Fibroblast of lung (primary cell): ENCODE measurements at regions not wholly inside any gene's neighbourhood (a gene's known extent, or its start where the extent isn't known, plus 50 kb on each side); places are given as distances from the start of the nearest gene placed in this dataset.

ENCODE experiments used
- DNase-seq, 2 donors: peaks; one replicate each; pipeline versions ENCODE4 v3.0.0 to v3.0.0-alpha.2; 2010; ENCODE audit warnings: low read depth in 2 of 2
- H2AFZ ChIP-seq: 2 replicates; pipeline ENCODE4 v1.5.1; 2012; ENCODE audit warnings: low read length, control low read depth, inconsistent platforms
- H3K27ac ChIP-seq: 2 replicates; pipeline ENCODE4 v1.5.1; 2011; ENCODE audit warnings: low read length, control low read depth; ENCODE audit not compliant: insufficient read depth
- H3K27me3 ChIP-seq: 2 replicates; pipeline ENCODE4 v1.5.1; 2011; ENCODE audit warnings: mild to moderate bottlenecking, low read length; ENCODE audit not compliant: control insufficient read depth, insufficient read depth
- H3K36me3 ChIP-seq: 2 replicates; pipeline ENCODE4 v1.5.1; 2011; ENCODE audit warnings: low read length; ENCODE audit not compliant: control insufficient read depth, insufficient read depth
- H3K4me1 ChIP-seq: 2 replicates; pipeline ENCODE4 v1.5.1; 2011; ENCODE audit warnings: low read length; ENCODE audit not compliant: control insufficient read depth, insufficient read depth; ENCODE audit errors: extremely low read depth
- H3K4me2 ChIP-seq: 2 replicates; pipeline ENCODE4 v1.5.1; 2011; ENCODE audit warnings: low read length, control low read depth; ENCODE audit not compliant: insufficient read depth; ENCODE audit errors: extremely low read depth
- H3K4me3 ChIP-seq, 4 experiments: fragments of 200-600 bp in 1 of 4; sonication (generic) in 1 of 4; replicated peaks in 1 of 4; 2 replicates each; pipeline ENCODE4 v1.5.1; 2011 to 2016; ENCODE audit warnings: low read length in 4 of 4, low read depth in 3 of 4, mild to moderate bottlenecking in 3 of 4, control low read depth in 2 of 4, inconsistent platforms in 1 of 4, mixed read lengths in 1 of 4; ENCODE audit not compliant: insufficient read depth in 1 of 4; ENCODE audit errors: control extremely low read depth in 1 of 4
- H3K79me2 ChIP-seq: 2 replicates; pipeline ENCODE4 v1.5.1; 2012; ENCODE audit warnings: mild to moderate bottlenecking, low read length, inconsistent platforms; ENCODE audit not compliant: control insufficient read depth, insufficient read depth
- H3K9ac ChIP-seq: 2 replicates; pipeline ENCODE4 v1.5.1; 2011; ENCODE audit warnings: mild to moderate bottlenecking, low read length, control low read depth; ENCODE audit not compliant: insufficient read depth
- H3K9me3 ChIP-seq: 2 replicates; pipeline ENCODE4 v1.5.1; 2012; ENCODE audit warnings: low read depth, low read length; ENCODE audit not compliant: control insufficient read depth, insufficient read depth
- H4K20me1 ChIP-seq: 2 replicates; pipeline ENCODE4 v1.5.1; 2011; ENCODE audit warnings: low read length; ENCODE audit not compliant: control insufficient read depth, insufficient read depth; ENCODE audit errors: extremely low read depth
- EZH2 ChIP-seq: IDR thresholded peaks from 2 replicates; pipeline ENCODE4 v1.5.1; 2012; ENCODE audit warnings: low read length, control low read depth, mild to moderate bottlenecking; ENCODE audit errors: missing control alignments
- TF ChIP-seq, protein P1 (sequence below), 2 donors: IDR thresholded peaks in 1 of 2; conservative IDR thresholded peaks in 1 of 2; 1 replicate in 1 of 2; 2 replicates in 1 of 2; pipeline ENCODE4 v1.5.1; 2011 to 2012; ENCODE audit warnings: low read length in 2 of 2, control low read depth in 1 of 2, inconsistent platforms in 1 of 2, low read depth in 1 of 2, mild to moderate bottlenecking in 1 of 2

DNA sequence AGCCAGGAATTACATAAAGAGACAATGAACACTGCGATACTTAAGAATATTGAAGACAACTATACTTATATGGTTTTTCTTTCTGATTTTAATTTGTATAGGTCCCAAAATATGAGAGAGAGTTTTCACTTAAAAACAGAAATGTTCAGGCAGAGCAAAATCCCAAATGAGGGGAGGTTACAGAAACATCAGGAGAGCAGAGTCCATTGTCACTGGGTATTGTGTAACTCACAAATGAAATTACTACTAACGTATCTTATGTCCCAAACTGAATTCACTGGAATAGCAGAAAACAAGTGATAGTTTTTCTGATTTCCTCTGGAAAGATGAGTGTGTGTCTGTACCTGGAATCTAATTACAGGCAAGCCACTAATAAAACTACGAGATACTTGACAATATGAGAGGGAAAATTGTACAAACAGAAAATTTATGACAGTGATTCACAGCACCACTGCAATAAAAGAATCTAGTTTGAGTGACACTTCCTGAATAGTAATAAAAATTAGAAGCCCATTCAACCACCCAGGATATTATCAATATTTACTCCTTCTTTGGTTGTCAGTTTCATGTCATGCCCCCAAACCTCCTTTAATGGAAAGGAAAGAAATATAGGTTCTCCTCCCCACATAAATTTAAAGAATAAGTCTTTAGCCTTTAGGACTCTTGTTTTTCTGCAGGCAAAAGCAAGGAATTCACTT lies 522.6 kb downstream of the ADGRL2 start:
- no peak for DNase-seq
- Histone ChIP-seq H3K36me3 (no peaks in the 10 kb centered on the region), H2AFZ (no peak overlapping the region), H3K4me3 (no peak overlapping the region), H4K20me1 (no peaks in the 10 kb centered on the region), H3K4me2 (no peak overlapping the region), H3K27ac (no peak overlapping the region), H3K9ac (no peak overlapping the region), H3K9me3 (no peaks in the 10 kb centered on the region), H3K79me2 (no peaks in the 10 kb centered on the region), H3K27me3 (no peaks in the 10 kb centered on the region), H3K4me1 (no peaks in the 10 kb centered on the region)
- TF ChIP-seq, protein P1, sequence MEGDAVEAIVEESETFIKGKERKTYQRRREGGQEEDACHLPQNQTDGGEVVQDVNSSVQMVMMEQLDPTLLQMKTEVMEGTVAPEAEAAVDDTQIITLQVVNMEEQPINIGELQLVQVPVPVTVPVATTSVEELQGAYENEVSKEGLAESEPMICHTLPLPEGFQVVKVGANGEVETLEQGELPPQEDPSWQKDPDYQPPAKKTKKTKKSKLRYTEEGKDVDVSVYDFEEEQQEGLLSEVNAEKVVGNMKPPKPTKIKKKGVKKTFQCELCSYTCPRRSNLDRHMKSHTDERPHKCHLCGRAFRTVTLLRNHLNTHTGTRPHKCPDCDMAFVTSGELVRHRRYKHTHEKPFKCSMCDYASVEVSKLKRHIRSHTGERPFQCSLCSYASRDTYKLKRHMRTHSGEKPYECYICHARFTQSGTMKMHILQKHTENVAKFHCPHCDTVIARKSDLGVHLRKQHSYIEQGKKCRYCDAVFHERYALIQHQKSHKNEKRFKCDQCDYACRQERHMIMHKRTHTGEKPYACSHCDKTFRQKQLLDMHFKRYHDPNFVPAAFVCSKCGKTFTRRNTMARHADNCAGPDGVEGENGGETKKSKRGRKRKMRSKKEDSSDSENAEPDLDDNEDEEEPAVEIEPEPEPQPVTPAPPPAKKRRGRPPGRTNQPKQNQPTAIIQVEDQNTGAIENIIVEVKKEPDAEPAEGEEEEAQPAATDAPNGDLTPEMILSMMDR (conservative IDR thresholded peaks at IDR 0.05 in 1 of 2, IDR thresholded peaks at IDR 0.05 in 1 of 2; ENCODE audit: low read depth in 1 of 2, low read length in 2 of 2), result no peak
- no peak for TF ChIP-seq EZH2

DNA sequence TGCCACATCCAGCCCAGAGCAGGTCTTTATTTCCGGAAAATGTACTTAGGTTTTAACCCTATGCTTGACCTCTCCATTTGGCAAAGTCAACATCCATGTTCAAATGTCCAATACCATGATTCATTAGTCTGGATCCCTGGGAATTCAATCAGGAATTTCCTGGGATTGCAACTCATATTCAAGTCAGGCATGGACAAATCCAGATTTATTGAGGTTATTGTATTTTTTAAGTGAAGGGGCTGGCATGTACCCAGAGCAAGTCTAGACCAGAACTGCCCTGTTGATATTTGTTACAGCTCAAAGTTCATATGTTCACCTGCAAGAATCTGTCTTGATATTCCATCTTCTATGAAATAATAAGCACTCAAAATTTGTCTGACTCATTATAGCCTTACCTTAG lies 521.1 kb downstream of the ADGRL2 start:
- Histone ChIP-seq H2AFZ (no peak overlapping the region), H3K4me3 (no peak overlapping the region), H3K79me2 (no peaks in the 10 kb centered on the region), H3K4me2 (no peak overlapping the region), H3K36me3 (no peaks in the 10 kb centered on the region), H3K9me3 (no peaks in the 10 kb centered on the region), H4K20me1 (no peaks in the 10 kb centered on the region), H3K4me1 (no peaks in the 10 kb centered on the region), H3K27me3 (no peaks in the 10 kb centered on the region), H3K27ac (no peak overlapping the region), H3K9ac (no peak overlapping the region)
- no peak for TF ChIP-seq EZH2
- TF ChIP-seq, protein P1 (conservative IDR thresholded peaks at IDR 0.05 in 1 of 2, IDR thresholded peaks at IDR 0.05 in 1 of 2; ENCODE audit: low read depth in 1 of 2, low read length in 2 of 2), result no peak
- peak in 1 of 2 donors; percentile 33 for DNase-seq

DNA sequence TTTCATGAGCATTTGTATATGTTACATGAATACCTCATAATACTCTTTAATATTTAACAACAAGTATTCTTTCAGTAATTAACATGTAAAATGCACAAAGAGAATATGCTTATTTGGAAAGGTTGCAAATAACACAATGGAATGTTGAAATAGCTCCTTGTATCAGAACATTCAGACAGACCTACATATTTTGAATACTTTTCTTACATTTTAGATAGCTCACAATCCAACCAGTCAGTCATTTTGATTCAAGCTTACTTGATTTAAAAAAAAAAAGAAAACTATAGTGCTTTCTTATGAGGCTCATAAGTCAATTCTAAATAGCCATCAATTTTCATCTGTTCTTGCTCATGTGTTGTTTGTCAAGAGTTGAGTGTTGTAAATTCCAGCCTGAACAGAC lies 518.8 kb downstream of the ADGRL2 start:
- Histone ChIP-seq H3K9ac (no peak overlapping the region), H3K79me2 (no peaks in the 10 kb centered on the region), H3K36me3 (no peaks in the 10 kb centered on the region), H3K27me3 (no peaks in the 10 kb centered on the region), H3K4me1 (no peaks in the 10 kb centered on the region), H3K4me3 (no peak overlapping the region), H3K4me2 (no peak overlapping the region), H3K9me3 (no peaks in the 10 kb centered on the region), H3K27ac (no peak overlapping the region), H4K20me1 (no peaks in the 10 kb centered on the region), H2AFZ (no peak overlapping the region)
- TF ChIP-seq, protein P1 (conservative IDR thresholded peaks at IDR 0.05 in 1 of 2, IDR thresholded peaks at IDR 0.05 in 1 of 2; ENCODE audit: low read depth in 1 of 2, low read length in 2 of 2), result no peak
- TF ChIP-seq EZH2, result no peak
- DNase-seq, result peak in 1 of 2 donors; percentile 36
